ENCODE measurements at regions not wholly inside any gene's neighbourhood (a gene's known extent, or its start where the extent isn't known, plus 50 kb on each side); places are given as distances from the start of the nearest gene placed in this dataset.

DNA sequence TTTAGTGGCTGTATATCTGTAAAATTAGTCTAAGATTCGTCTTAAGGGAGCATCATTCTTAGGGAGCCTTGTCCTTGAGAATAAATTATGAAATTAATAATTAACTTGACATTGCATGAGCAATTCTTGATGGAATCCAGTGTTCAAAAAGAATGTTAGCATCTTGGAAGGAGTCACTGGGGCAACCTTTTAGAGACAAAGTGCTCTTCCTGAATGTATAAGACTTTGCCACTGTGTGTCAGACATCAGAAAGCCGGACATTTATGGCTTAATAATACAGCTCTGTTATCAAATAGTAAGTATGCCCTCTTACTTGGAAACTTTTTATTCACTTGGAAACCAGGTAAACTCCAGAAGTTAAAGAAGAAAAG is 83.3 kb downstream of the CCER1 start:
- no peak for TF ChIP-seq CTCF (IDR thresholded peaks at IDR 0.05; ENCODE audit: borderline replicate concordance, extremely low read depth, low read length, poor library complexity, severe bottlenecking)
- no peak for TF ChIP-seq EZH2 (IDR thresholded peaks at IDR 0.05; ENCODE audit: borderline replicate concordance, low read depth, low read length, severe bottlenecking)
